Hepatic stellate cell (primary cell): ENCODE measurements at regions not wholly inside any gene's neighbourhood (a gene's known extent, or its start where the extent isn't known, plus 50 kb on each side); places are given as distances from the start of the nearest gene placed in this dataset.

Experiments used
- DNase-seq: peaks from one replicate; pipeline ENCODE4 v3.0.0; 2011; ENCODE audit warnings: low spot score

DNA sequence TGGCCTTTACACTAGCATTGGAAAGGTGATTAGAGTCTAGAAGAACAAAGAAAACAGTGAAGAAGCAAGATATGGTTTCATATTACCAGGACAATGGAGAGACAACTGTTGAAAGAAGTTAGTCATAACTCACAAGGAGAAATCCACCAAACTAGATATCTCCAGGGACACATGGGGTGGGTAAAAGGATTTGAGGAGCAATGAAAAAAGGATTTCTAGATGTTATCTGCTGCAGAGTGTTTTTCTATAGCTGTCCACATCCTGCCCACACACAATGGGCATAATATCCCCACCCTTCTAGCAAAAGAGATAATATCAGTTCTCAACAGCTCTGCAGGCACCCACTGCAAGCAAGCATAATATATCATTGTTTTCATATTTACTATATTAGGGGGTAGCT, 303.1 kb downstream of the HAO1 start:
- no peak for DNase-seq

DNA sequence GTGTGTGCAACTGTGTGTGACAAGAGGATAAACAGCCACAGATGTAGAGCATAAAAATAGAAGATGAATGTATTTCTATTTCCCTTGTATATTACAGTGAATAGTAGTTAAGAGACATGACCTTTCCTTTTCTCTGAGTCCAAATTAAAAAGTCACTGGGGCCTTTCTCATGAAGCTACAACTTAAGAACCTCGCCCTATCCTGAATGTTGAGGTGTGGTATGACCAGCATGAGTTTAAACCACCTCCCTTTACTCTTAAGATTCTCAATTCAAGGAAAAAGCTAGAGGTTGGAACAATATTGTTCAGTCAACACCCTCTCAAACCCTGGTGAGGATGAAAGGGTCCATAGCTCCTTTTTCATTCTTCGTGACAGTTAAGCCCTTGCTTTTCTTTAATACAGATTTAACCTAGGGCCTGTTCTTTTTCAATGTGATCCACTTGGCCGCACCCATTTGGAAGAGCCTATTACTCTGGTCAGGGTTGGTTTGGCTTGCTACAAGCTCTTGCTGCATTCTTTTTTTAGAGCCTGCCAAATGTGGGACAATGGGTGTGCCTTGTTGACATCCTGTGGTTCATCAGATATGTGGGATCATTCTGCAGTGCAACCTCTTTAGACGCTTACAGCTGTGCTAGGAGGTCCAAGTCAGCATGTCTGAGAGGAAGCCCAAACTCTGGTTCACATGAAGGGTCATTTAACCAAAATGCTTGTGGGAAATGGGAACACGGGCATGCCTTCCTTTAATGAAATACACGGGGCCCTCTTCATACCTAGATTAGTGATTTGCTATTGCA, 290.0 kb downstream of the HAO1 start:
- peak; percentile 25 for DNase-seq

DNA sequence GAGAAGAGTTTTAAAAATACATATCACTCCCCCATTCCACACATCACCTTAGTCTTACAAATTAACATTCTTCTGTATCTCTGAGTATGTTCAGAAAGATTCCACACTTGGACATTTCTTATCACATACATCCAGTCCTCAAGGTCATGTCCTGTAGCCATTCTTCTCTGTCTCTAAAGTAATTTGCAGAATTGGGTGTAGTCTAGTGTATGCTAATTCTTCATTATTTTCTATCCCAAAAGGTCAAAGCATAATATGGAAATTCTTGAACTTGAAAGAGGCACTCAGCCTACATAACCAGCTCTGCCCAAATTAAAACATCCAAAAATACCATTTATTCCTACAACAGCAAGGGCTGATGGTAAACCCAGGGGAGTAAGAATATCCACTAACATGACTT, 286.0 kb downstream of the HAO1 start:
- DNase-seq = no peak

DNA sequence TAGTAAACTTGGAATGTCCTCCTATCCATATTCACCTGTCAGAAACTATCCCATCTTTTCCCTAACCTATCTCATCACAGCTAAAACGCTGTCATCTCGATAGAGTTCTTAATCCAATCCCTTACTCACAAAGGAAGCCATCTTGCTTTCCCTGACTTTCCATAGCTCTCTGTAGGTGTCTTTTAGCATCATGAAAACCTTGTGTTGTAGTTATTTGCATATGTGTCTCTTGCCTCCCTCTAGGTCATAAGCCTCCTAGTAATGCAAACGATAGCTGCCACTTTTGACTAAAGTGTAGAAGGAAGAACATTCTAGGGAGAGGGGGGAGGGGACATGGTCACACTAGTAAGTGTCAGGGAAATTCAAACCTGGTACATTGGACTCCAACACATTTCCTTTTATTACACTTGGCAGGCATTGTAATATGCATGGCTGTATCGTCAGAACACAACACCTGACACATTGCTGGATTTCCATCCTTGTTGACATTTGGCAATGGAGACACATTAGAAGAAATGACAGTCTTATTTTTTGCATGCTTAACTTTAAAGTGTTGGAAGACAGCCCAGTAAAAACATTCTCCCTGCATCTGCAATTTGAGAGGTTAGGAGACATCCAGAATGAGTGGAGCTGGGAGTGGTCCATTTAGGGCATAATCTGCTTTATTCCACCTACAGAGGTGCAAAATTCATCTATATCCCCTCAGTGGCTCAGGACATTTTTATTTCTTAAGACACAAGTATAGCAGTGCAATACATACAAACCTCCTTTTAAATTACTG, 283.4 kb downstream of the HAO1 start:
- no peak for DNase-seq

DNA sequence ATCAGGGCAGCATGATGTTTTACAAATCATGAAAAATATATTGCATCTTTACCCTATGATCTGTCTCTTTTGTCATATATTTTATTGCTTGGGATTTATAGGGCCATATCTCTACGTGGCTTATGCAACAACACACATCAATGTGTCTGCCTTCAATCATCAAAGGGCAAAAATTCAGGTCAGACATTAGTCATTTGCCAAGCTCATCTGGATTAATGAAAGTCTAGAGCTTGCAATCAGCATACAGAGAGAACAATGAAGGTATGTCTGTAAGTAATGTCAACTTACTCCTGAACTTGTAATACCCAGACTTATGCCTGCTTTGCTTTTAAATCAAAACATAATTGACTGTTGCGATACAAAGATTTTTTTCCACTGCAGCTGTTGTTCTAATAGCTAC, 282.7 kb downstream of the HAO1 start:
- no peak for DNase-seq

DNA sequence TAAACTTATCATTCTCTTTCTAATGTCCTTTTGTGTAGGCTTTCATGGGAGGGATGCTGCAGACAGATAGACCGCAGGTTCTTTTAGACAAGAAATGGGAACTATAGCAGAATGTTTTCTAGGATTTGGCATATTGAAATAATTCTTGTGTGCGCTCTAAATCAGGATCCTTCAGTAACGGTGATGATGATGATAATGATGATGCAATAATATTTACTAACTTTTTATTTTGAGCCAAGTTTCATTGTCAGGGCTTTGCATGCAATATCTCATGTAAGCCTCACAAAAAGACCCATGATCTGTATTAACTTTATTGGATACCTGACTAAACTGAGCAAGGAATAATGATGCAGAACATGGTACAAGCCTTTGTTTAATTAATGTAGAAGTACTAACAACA, 280.1 kb downstream of the HAO1 start:
- DNase-seq = no peak

DNA sequence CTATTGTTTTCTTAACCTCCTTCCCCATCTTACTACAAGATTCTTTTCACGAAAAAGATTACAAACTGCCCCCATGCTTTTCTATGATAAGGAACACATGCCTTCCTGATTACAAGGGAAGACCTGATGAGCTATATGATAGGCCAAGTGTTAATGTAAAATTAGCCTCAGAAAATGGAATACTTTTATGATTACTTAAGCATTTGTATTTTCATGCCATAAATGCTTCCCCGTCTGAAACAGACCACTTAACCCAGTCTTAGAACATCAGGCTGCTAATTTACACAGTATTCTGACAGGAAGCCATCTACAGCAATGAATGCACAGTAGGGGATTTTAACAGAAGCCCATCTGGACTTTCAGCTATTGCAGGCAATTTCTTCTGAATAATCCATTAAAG, 274.9 kb downstream of the HAO1 start:
- no peak for DNase-seq

DNA sequence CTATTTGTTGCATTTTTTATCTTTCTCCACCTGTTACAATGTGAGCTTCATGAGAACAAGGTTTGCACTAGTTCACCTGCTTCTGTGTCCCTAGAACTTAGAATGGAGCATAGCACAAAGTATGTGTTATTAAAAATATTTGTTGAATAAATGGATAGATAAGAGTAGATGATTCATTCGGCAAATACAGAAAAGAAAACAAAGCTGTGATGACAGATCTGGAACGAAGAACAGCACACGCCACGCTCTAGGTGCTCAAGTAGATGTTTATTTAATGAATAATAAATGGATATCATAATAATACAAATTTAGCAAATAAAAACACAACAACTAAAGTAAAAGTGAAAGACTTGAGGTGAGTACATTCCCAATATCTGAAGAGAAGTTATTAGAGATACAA, 273.1 kb downstream of the HAO1 start:
- DNase-seq = no peak

DNA sequence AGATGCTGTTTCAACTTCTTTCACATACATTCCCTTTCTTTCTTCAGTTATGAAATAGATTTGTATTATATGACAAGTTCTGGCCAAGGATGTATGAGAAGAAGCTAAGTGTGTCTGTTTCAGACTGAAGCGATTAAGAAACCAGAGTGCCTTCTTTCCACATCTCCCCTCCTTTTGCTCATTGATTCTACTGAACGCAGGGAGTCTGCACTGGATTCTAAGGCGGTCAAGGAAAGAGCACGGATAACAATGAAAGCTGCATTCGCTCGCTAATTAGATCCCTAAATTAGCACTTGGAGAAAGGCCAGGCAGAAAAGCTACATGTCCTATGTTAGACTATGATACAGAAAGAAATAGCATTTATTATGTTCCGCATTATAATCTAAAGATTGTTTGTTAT, 267.7 kb downstream of the HAO1 start:
- no peak for DNase-seq

DNA sequence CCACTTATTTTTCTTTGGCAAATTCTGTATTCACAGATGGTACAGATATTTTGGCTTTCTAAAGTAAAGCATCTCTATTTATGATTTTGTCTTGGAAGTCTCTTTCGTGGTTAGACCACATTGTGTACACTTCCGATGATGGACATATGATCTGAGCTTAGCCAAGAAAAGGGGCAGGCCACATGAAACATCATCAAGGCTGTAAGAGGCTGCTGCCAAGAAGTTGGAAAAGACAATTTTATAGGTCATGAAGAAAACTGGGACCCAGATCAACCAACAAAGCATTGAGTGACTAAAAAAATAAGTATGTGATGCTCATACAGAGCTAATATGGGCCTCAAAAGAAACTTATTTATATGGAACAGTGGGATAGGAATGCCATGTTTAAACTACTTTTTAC, 266.4 kb downstream of the HAO1 start:
- DNase-seq = no peak

DNA sequence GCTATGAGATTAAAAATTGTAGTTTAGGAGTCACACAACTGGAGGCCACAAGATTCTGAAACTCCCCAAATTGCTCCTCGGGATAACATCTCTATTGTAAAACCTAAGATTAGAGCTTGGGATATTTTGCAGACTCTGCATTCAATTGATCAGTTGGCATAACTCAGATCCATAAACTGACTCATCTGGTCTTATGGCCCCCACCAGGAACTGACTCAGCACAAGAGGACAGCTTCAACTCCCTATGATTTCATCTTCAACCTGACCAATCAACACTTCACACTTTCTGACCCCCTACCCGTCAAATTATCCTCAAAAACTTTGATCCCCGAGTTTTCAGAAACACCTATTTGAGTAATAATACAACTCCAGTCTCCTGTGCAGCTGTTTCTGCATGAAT, 257.3 kb downstream of the HAO1 start:
- DNase-seq = no peak

DNA sequence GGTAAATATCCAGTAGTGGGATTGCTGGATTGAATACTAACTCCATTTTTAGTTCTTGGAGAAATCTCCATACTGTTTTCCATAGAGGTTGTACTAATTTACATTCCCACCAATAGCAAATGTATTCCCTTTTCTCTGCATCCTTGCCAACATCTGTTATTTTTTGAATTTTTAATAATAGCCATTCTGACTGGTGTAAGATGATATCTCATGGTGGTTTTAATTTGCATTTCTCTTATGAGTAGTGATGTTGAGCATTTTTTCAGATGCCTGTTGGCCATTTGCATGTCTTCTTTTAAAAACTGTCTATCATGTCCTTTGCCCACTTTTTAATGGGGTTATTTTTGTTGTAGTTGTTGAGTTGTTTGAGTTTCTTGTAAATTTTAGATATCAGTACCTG, 253.2 kb downstream of the HAO1 start:
- DNase-seq = no peak

DNA sequence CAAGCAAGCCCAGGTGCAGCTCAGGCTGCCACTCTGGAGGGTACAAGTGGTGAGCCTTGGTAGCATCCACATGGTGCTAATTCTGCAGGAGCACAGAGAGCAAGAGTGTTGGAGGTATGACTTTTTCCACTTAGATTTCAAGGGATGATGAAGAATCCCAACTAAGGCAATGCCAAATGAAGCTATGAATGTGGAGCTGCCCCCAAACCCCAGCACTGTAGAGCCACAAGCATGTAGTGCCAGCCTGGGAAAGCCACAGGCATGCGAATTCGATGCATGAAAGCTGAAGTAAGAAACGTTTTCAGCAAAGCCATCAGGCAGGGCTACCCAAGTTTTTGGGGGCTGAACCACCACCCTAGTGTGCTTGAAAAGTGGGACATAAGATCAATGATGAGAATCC, 251.1 kb downstream of the HAO1 start:
- DNase-seq = no peak

DNA sequence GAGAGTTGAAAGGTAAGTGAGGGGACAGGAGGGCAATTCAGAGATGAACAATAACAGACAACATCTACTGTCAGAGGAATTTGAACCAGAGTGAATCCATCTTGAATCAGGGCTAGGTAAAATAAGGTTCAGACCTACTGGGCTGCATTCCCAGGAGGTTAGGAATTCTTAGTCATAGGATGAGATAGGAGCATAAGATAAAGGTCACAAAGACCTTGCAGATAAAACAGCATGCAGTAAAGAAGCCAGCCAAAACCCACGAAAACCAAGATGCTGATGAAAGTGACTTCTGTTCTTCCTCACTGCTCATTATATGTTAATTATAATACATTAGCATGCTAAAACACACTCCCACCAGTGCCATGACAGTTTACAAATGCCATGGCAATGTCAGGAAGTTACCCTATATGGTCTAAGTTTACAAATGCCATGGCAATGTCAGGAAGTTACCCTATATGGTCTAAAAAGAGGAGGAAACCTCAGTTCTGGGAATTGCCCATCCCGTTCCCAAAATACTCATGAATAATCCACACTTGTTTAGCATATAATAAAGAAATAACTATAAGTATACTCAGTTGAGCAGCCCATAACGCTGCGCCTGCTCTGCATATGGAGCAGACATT, 248.5 kb downstream of the HAO1 start:
- no peak for DNase-seq

DNA sequence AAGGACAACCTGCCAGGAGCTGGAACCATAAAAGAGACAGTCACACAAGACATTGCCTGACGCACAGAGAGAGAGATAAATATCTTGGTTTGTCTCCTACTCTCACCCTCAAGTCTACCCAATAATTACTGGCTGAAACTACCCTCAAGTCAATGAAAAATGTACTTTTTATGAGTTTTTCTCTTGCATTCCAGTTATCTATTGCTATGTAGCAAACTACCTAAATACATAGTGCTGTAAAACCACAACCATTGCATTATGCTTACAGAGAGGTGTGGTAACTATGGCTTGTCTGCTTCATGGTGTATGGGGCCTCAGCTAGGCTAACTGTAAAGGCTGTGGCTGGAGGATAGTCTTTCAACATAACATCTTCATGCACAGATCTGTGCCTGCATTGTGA, 247.8 kb downstream of the HAO1 start:
- DNase-seq = no peak

DNA sequence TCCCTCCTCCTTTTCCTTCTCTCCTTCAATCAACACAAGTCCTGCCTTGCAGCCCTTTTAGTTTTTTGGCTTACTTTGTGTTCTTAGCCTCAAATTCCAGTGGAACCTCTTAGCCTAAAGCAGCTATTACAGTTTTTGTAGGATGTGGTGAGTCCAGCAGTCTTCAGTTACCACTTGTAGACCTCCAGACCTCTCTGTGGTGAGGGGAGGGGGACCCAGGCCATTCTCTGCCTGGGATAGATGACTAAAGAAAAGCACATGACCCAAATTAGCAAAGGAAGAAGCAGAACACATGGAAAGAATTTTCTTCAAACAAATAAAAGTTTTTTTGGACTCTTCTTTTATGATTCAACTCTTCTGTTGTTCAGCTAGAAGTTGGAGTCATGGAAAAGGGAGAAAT, 246.5 kb downstream of the HAO1 start:
- DNase-seq = no peak

DNA sequence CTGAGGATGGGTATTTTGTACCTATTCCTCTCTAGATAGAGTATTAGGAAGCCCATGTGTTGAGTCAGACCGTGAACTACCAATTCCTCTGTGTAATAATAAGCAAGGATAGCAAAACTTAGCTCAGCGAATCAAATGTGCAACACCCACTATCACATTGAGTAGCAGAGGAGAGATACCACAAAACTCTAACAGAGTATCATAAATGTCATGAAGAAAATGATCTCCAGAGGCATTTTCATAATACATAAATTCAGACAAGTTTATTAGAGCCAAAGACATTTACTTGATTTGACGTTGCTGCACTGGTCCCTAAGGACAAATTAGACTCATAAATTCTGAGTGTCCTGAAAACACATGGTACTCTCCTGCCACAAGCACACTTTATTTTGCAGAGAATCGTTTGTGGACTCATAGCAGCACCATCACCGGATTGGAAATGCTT, 245.2 kb downstream of the HAO1 start:
- DNase-seq = no peak

DNA sequence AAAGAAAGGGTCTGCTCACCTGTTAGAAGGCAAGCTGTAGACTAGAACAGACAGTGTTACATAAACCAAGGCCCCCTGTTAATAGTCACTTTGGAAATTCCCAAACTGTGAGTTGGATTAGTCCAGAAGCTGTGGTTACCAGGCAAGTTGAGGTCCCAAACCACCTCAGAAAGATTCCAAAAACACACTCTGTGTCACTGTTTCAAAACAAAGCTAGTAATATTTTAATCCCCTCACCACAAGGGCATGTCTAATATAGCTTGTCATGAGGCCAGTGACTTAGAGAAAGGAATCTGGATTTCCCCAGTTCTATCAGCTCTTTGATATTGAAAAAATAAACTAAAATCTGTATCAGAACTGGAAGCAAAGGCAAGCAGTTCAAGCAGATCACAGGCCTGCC, 244.6 kb downstream of the HAO1 start:
- peak; percentile 2 for DNase-seq

DNA sequence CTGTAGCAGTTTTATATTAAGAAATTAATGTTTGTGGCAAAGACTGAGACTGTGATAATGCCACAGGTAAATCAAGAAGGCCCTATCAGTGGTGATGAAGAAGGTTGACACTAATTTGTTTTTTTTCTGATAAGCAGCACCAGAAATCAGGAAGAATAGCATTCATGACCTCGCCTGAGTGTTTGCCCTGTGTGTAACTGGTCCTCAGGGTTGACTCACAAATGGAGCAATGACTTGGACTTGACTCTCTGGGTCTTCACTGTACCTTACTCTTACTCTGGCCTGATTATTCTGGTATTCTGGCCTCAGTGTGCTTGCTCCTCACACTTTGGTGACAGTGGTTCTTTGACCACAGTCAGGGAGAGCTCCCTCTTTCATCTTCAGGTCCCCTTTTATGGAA, 243.9 kb downstream of the HAO1 start:
- DNase-seq = no peak

DNA sequence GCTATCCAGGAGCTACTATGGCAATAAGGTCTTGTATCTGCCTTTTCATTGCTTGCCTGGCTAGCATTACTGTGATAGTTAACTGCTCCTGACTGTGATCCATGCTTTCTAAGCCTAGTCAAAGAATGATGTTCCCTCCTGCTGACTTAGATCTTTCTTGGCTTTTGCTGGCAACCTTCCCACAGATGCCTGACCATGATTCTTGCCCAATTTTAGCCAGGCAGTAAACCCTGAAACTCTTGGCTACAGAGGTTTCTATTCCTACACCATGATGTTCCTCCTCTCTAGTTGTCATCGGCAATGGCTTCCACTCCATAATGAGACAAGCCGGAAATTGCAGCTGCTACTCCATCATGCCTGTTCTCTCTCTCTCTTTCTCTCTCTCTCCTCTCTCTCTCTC, 238.1 kb downstream of the HAO1 start:
- DNase-seq = no peak

DNA sequence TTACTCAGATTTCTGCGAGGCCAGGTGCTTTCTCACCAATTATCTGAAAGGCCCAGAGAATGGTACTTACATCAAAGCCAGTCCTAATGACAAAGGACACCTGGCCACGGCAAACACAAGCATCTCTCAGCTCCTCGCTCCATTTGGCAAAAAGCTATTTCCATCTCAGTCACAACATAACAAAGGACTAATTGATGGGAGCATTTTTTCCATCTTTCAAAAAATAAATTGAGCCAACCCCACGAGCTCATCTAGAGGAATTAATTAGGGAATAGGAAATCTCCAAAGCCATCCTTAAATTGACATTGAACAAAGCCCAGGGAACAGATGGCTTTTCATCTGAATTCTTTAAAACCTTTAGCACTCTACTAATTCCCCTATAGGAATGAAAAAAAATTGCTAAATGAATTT, 236.7 kb downstream of the HAO1 start:
- no peak for DNase-seq

DNA sequence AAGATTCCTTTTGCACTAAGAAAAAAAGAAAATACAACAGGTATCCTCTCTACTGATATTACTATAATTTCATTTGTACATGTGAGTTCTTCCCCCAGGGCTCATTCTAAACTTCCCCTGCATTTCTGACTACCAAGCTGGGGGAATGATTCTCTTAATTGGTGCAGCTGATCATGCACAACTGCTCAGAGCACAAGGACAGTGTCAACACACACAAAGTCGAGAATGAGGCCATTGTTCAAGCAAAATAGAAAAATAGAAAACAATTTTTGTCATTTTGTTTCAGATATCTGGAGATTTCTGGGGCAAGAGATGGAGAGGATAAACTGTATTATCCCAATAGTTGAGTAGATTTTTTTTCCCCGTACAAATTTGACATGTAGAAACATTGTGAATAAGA, 236.3 kb downstream of the HAO1 start:
- DNase-seq = no peak

DNA sequence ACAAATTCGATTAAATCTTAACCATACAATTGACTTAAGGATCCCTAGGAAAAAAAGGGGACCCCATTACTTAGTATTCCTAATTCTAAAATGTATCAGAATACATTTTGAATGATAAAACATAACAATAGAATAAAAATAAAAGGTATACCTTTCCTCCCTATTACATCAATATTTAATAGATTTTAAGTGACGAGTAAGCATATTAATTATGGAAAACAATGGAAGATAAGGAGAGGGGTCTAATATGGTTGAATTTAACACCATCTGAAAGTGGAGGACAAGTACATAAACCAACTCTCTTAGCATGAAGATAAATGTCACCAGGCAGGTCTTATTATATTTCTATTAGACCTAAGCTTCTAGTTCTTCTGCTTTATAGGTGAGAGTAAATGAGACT, 232.1 kb downstream of the HAO1 start:
- no peak for DNase-seq
